HG02870 (cell line): ENCODE measurements at regions not wholly inside any gene's neighbourhood (a gene's known extent, or its start where the extent isn't known, plus 50 kb on each side); places are given as distances from the start of the nearest gene placed in this dataset.
A peak's percentile ranks its signal among the peaks of the same experiment; 100 is the strongest.

Source experiments
- ATAC-seq: cut with Tn5 transposase; IDR thresholded peaks from one replicate; pipeline ENCODE4 v1.9.1; 2021; ENCODE audit warnings: mild to moderate bottlenecking, moderate library complexity; ENCODE audit not compliant: unreplicated experiment

DNA sequence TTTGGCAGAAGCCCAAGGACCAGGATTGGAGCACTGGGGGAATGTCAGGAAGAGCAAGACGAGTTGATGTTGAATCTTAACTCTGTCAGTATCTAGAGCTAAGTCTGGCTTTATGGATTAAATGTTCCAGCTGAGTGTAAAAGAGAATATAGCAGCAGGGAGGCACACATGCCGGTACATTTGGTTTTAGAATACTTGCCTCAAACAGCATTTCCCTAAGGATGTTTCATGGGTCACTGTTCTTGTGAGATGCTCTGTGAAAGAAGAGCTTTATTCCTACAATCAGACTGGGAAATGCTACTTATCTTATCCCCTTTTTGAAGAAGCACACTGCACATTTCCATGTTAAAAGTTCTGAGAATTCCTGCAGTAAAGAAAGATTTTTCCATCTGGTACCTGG, 440.3 kb upstream of the B3GALT2 start:
- ATAC-seq: no peak

- ATAC-seq: no peak
These were observed 438.8 kb upstream of the B3GALT2 start for GRCh38 chr1:193625255-193625654.

GRCh38 chr1:193619911-193620310, 433.5 kb upstream of the B3GALT2 start:
- ATAC-seq: no peak

GRCh38 chr1:193614817-193615216, 428.4 kb upstream of the B3GALT2 start:
- peak; percentile 78 for ATAC-seq

- ATAC-seq: no peak
These were observed 427.9 kb upstream of the B3GALT2 start for GRCh38 chr1:193614275-193614674.

DNA sequence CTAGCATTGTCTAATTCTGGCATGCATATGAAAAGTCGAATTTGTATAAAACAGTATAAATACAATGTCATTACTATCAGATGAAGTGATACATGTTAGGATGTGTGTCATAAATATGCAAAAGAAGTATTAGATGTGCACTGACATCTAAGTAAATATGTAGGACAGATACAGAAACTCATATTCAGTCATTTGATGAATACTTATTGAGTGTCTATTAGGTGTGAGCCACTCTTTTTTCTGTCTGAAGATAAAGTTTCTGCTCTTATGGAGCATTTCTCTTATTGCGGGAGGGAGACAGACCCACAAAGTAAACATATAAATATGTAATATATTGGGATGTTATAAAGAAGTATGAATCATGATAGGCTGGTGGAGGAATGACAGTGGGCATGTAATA, 426.6 kb upstream of the B3GALT2 start:
- no peak for ATAC-seq

DNA sequence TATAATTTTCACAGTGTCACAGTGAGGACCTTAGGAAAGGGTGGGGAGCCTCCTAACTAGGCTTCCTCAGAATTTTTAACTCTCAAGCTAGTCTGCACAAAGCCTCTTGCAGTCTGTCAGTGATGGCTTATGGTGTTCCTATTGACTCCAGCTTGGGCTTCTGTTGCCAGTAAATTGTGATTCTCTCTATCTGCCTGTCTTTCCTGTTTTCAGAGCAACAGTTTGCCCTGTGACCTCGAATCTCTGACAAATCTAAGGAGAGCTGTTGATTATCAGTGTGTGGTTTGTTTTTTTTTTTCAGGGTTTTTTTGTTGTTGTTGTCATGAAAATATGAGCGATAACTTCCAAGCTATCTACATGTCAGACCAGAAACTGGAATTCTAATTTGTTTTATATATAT, 423.2 kb upstream of the B3GALT2 start:
- no peak for ATAC-seq

GRCh38 chr1:193607787-193608186, 421.4 kb upstream of the B3GALT2 start:
- ATAC-seq: no peak

DNA sequence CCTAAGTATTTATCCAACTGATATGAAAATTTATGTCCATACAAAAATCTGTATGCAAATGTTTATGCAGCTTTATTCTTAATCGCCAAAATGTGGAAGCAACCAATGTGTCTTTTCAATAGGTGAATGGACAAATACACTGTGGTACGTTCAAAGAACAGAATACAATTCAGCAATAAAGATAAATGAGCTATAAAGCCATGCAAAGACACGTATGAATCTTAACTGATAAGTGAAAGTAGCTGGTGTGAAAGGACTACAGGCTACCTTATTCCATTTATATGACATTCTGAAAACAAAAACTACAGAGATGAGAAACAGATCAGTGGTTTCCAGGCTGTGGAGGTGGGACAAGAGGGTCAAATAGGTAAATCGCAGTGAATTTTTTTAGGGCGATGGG, 419.6 kb upstream of the B3GALT2 start:
- ATAC-seq: no peak

GRCh38 chr1:193602705-193603104, 416.3 kb upstream of the B3GALT2 start:
- ATAC-seq: no peak

GRCh38 chr1:193593147-193593885, 406.9 kb upstream of the B3GALT2 start:
- ATAC-seq: no peak

GRCh38 chr1:193592317-193592716, 405.9 kb upstream of the B3GALT2 start:
- ATAC-seq: peak; percentile 47

GRCh38 chr1:193590102-193590501, 403.7 kb upstream of the B3GALT2 start:
- no peak for ATAC-seq

DNA sequence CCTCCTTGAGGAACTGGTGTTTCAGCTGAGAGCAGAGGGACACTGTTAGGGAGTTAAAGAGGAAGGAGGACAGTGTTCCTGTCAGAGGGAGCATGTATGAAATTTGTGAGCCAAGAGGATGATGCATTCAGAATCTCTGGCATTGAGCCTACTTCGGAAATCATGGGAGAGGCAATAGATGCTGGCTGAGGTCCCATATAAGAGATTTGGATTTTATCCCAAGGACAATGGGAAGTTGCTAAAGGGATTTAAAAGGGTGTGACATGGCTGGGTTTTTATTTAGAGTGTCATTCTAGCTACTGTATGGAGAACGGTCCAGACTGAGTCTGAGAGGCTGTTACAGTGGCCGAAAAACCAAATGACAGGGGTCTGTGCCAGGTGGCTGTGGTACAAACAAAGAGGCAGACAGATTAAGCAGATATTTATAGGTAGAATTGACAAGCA, 403.2 kb upstream of the B3GALT2 start:
- no peak for ATAC-seq

DNA sequence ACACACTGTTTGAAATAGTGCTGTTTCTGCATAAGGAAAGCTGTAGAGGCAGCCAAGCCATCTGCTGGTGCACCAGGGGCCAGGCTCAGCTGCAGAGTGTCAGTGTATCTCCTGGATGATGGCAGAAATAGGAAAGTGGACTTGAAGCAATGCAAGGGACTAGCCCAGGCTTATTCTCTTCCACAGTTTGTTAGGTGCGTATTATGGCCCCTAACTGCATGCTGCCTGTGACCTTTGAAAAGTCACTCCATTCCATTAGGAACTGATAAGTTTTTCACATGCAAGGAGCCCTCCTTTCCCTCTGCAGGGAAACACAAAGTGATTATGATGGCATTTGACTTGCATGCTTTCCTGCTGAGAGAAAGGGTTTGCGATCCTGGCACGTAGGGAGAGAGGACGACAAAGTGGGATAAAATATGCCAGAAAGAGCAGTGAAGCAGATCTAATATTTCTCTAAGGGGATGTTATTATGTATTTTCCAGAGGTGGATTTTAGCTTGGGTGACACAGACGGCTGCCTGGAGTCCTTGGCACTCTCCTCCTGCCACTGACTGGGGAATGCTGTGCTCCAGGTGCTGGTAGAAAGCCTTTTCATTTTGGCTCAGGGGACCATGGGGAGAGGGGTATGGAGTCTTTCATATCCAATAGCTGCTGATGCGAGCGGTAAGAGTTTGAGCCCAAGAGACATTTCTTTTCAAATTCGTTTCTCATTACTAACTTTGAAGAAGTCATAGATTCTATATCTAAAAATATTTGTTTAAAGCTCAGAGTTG, 402.1 kb upstream of the B3GALT2 start:
- ATAC-seq: no peak

GRCh38 chr1:193584731-193585239, 398.4 kb upstream of the B3GALT2 start:
- ATAC-seq: no peak

GRCh38 chr1:193581341-193581740, 394.9 kb upstream of the B3GALT2 start:
- no peak for ATAC-seq

DNA sequence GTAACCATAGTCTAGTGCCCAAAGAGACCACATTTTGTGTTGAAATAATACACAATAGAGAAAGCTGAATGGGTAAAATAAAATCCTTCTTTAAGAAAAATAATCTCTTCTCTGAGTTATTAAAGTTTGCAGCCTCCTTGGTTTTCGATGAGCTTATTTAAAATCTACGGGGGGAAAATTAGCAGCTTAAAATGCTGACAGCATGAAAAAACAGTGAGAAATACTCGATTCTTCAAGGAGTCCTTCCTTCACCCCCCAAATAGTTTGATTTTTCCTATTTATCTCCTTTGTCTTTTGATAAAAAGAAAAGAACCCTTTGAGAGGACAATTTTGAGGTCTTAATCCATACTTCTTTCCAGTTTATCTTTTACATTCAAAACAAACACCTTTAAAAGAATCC, 394.0 kb upstream of the B3GALT2 start:
- no peak for ATAC-seq

GRCh38 chr1:193579323-193579722, 392.9 kb upstream of the B3GALT2 start:
- no peak for ATAC-seq

DNA sequence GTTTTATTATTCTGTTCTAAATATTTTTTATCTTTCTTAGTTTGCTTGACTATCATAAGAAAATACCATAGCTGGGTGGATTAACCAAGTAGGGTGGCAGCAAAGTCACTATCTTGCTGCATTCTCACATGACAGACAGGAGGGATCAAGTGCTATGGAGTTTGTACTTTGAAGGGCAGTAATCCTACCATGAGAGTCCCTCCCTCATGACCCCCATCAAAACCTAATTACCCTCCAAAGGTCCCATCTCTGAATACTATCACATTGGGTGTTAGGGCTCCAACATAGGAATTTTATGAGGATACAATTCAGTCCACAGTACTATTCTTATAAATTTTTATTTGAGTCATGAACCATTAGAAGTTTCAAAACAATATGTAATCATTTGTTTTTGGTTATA, 388.5 kb upstream of the B3GALT2 start:
- ATAC-seq: no peak

GRCh38 chr1:193569983-193570269, 383.5 kb upstream of the B3GALT2 start:
- no peak for ATAC-seq
